Posterior vena cava (tissue), 2 donors: ENCODE measurements at regions not wholly inside any gene's neighbourhood (a gene's known extent, or its start where the extent isn't known, plus 50 kb on each side); places are given as distances from the start of the nearest gene placed in this dataset.

ENCODE experiments used
- DNase-seq: peaks from one replicate; pipeline ENCODE4 v3.0.0-alpha.2; 2020; ENCODE audit warnings: low spot score
- intact Hi-C, 2 donors: fragments of 100-400 bp; cut with DNase I; formaldehyde crosslinking; loops; one replicate each; pipeline versions ENCODE4 v1.14.1 to v1.14.2; 2022 to 2023
- donor health status: DM: yes; HTN: yes; CAD: no.
- donor health status: DM: yes; HTN: yes; CAD: no.

DNA sequence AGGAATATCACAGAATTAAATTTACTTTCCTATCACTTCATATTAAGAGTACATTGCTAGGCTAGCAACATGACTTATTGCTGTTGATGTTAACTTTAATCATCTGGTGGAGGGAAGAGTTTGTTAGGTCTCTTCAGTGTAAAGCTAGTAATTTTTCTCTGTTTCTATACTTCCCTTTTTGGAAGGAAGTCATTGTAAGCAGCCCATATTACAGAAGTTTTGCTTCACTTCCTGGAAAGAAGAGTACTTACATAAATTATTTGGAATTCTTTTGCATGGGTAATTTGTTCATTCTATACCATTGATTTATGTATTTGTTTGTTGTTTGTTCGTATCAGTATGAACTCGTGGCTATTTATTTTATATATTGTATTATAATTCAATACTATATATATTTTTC is 405.2 kb downstream of the RFPL4B start:
- no peak for DNase-seq
- intact Hi-C loops: no loop called here

DNA sequence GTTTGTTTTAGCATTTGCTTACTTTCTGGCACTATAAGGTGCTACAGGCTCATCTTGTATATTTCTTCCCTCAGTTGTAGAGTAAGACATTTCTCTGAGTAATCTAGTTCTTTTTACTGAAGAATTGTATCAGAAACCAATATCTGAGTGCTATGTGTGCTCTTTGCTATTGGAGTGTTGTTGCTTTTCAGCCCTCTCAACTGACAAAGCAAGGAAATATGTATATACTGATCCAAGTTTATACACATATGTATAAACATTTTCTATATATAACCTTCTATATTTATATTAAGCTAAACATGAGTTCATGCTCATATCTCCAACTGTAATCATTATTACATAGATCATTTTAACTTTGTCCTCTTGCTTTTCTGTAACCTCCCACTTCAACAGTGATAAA is 405.7 kb downstream of the RFPL4B start:
- DNase-seq: no peak
- intact Hi-C loops: no loop called here

DNA sequence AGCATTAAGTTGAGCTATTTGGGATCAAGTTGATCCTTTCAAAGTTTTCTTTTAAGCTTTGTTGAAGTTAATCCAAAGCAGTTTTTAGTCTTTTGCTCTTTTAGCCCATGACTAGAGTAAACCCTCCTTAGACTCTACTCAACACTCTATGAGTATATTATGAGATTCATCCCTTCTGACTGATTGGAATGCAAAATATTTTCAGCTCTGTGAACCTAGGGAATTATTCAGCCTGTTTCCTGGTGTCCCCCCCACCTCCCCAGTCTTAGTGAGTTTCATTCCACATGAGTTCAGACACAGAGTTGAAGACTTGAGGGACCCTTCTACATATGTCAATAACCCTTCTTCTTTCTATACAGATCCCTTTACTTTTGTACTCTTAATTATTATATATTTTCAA is 413.7 kb downstream of the RFPL4B start:
- intact Hi-C loops: no loop called here
- no peak for DNase-seq

DNA sequence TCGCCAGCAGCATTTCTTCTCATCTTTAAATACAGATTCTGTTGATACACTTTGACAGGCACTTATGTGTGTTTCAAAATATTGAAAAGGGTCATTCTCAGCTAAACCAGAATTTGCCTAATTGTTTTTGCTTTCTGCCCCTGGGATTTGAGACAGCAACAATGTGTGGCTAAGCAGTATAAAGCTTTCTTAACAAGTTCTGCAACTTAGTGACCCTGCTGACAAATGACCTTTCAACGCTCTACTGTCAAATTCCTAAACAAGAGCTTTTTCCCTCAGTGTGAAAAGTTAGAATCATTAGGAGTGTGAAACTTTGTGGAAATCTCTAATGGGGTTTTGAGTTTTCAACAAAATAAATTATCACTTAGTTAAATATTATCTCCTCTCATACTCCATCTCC is 414.6 kb downstream of the RFPL4B start:
- intact Hi-C loops: no loop called here
- DNase-seq: no peak

DNA sequence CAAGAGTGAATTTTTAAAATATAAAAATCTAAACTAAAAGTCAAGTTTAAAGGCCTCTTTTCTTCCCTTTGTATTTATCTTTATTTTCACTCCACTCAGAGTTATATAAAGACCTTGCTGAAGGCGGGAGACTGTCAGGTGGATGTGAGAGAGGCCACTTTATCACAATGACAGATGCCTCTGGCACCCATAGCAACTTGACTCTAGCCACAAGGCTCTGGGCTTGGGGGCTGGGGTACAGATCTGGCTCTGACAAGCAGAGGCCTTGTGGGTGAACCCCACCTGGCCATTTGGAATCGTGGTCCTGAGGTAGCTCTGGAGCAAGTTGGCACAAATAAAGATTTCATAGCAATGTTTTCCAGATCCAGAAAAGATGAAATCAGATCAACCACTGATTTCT is 417.2 kb downstream of the RFPL4B start:
- peak; percentile 40 for DNase-seq
- intact Hi-C loops: no loop called here

DNA sequence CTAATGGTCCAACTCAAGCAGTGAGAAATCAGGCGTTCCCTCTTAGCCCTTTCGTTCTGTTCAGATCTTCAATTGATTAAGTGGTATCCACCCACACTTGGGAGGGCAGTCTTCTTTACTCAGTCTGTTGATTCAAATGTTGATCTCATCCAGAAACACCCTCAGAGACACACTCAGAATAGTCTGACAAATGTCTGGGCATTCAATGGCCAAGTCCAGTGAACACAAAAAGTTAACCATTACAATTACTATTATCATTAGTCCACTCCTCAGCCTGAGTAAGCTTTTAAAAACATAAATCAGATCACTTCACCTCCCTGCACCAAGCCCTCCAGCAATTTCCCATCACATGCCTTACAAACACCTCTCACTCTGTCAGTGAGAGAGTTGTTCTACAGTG is 423.2 kb downstream of the RFPL4B start:
- intact Hi-C loops: no loop called here
- no peak for DNase-seq

DNA sequence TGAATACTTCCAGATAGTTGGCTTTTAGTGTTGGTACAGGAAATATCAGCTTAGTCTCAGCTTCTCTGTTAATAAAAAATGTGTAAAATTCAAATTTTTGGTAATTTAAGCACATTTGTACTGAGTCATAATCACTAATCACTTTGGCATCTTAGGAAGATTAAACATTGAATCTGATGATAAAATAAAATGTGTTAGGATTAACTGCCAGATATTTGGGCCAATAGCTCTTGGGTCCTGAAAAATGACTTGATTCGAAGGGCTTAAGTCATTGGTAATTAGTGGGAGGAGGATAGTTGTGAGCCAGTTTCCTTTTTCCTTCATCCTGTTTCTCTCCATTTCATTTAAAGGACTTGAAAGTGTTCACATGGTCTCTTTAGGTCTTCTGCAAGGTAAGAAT is 426.1 kb downstream of the RFPL4B start:
- intact Hi-C loops: no loop called here
- DNase-seq: no peak

DNA sequence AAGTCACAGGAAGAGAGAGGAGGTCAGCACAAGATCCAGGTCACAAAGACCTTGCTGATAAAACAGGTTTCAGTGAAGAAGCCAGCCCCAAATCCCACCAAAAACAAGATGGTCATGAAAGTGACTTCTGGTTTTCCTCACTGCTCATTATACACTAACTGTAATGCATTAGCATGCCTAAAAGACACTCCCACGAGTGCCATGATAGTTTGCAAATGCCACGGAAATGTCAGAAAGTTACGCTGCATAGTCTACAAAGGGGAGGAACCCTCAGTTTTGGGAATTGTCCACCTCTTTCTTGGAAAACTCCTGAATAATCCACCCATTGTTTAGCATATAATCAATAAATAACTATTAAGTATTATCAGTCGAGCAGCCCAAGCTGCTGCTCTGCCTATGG is 427.2 kb downstream of the RFPL4B start:
- no peak for DNase-seq
- intact Hi-C loops: no loop called here

DNA sequence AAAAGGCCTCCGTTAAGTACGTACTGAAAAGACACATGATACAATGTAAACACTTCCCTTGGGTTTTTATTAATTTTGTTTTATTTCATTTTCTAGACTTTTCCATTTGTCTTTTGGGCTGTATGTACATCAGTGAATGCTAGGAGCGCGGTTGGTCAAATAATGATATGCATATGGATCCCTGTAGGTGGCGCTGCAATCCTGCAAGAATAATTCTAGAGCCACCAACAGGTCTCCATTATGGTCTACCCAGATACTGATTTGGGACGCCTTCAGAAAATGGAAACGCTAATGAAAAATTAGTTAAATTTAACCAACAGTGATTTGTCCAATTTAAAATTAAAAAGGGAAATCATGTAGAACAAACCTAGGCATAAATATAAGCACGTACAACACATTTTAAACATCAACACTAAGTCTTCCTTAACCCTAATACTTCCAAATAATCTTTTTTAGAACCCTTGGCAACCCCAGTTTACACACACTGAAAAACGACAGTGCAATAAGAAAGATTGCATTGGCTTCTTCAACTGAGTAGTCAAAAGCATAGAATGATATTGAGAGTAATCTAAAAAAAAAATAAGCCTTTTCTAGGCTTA is 433.5 kb downstream of the RFPL4B start:
- peak; percentile 81 for DNase-seq
- intact Hi-C loops: no loop called here

DNA sequence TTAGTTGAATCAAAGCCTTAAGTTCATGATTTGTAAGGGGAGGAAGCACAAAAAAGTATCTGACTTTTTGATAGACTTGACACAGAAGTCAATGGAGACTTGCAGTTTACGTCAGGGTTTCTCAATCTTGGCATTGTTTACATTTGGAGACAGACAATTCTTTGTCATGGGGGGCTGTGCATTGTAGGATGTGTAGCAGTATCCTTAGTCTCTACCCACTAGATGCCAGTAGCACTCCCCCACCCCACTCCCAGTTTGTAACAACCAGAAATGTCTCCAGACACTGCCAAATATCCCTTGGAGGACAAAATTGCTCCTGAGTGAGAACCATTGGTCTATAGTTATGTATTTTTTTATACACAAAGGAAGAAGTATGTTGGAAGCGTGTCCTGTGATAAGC is 434.1 kb downstream of the RFPL4B start:
- intact Hi-C loops: no loop called here
- DNase-seq: no peak

DNA sequence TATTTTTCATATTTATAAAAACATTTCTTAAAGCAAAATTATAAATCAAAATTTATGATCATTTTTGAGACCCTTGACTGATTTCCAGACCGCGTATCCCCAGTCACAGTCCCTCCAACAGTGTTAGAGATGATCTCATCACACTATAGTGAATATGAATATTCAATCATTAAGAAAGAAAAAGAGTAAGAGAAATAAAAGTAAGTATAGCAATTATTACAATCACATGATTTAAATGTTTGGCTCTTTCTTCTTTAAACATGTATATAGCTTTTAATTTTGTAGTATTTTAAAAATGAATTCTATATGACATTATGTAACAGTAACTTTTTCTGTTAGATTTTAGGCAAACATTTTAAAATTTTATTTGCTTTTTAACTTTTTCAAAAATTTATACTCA is 438.3 kb downstream of the RFPL4B start:
- intact Hi-C loops: no loop called here
- no peak for DNase-seq

DNA sequence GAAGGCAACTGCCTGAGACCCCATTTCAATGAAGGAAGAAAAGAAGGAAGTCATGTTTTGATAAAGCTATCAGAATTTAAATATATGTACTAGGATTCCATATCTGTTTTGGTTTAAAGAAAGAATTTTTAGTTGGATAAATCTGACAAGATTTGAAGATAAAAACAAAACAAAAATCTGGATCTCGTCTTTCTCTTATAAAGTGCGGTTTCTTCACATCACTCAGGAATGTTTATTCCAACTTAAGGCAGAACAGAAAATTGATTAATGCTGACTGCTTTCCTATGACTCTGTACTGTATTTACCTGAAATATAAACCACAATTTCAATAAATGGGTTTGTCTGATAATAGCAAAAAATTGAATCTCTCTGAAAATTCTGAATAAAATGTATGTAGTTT is 439.7 kb downstream of the RFPL4B start:
- no peak for DNase-seq
- intact Hi-C loops: no loop called here

DNA sequence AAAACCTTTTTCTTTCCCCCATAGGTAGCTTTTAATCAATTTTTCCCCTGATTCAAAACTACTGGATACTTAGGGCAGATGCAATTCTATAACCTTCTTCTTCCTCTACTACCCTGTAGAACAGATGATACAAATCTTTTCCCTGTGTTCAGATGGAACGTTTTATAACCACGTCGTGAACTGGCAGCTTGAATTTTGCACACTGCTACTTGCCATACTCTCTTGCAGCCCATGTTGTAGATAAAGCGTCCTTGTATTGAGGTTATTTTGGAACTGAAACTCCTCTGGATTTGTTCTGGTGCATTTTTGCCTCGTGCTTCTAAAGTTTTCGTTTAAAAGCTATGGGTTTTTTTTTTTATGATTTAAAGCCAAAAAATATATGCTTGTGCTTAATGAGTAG is 440.2 kb downstream of the RFPL4B start:
- intact Hi-C loops: no loop called here
- no peak for DNase-seq

DNA sequence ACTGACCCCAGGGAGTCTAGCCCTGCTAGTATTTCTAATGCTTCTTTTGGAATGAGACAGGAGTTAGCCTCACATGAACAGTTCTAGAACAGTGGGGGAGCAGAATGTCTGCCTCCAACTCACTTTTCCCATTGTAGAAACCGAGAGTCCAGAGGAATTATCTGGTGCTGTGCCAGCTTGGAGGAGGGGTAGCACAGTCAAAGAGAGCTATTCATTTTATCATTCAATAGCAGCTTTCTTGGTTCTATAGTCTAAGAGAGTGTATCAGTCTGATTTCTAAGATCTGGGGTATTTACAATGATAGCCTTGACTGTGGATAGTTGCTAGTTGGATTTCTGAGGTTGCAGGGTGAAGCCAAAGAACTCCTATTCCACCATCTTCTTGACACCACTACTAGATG is 448.2 kb downstream of the RFPL4B start:
- intact Hi-C loops: no loop called here
- no peak for DNase-seq

DNA sequence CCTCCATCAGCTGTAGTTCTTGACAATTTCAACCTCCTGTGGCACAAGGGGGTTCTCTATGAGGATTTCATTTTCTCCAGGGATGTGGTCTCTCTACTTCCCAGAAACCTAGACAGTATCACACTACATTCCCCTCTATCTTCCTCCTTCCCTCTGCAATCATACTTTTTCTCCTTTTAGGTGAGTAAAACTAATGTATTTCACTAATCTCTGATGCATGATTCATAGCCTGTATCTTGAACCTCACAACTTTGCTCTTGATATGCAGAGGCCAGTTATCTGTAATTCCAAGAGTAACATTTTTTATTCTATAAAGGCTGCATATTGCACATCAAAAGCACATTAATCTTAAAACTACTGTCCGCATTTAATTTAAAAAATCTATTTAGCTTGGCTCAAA is 449.6 kb downstream of the RFPL4B start:
- DNase-seq: no peak
- intact Hi-C loops: no loop called here

DNA sequence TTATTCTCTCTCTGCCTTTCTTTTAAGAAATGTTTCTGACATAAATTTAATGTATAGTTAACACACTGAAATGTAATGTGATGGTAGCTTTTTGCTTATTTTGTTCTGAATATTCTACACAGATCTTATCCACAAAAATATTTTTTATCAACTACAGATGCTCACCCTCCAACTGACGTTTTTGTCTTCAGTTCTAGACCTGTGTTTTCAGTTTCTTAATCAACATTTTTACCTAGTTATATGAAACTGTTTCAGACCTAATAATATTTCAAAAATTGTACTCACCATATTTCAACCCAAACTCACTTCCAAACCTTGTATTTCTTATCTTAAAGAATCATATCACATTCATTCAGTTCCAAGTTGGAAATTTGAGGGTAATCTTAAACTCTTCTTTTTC is 452.8 kb downstream of the RFPL4B start:
- DNase-seq: no peak
- intact Hi-C loops: no loop called here

DNA sequence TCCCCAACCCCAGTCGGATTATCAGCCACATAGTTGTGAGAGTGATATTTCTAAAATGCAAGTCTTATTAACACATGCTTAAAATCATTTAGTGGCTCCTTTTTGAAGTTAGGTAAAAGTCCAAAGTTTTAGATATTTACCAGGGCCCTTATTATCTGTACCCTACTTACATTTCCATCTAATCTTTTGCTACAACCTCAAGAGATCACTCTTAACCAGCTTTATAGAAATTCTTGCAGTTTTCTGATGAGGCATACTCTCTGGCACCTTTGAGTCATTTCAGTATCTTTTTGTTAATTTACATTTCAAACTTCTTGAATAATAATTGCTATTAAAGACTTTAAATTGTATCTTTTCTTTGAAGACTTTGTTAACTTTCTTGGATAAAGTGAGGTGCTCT is 453.3 kb downstream of the RFPL4B start:
- intact Hi-C loops: no loop called here
- no peak for DNase-seq

DNA sequence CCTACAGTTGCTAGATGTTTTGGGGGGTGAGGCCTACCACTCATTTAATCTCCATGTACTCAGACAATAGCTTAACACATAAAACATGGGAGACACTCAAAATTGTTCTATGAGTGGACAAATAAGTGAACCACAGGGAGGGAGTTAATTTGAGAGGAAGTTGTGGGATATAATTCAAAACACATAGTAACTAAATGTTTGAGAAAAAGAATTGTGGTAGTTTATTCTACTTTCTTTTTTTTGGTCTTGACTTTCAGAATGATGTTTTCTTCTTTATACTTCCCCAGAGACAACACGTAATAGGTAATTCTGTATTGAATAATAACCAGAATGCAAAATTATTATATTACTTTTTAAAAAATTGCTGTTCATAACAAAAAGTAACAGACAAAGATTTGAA is 453.8 kb downstream of the RFPL4B start:
- DNase-seq: no peak
- intact Hi-C loops: no loop called here

DNA sequence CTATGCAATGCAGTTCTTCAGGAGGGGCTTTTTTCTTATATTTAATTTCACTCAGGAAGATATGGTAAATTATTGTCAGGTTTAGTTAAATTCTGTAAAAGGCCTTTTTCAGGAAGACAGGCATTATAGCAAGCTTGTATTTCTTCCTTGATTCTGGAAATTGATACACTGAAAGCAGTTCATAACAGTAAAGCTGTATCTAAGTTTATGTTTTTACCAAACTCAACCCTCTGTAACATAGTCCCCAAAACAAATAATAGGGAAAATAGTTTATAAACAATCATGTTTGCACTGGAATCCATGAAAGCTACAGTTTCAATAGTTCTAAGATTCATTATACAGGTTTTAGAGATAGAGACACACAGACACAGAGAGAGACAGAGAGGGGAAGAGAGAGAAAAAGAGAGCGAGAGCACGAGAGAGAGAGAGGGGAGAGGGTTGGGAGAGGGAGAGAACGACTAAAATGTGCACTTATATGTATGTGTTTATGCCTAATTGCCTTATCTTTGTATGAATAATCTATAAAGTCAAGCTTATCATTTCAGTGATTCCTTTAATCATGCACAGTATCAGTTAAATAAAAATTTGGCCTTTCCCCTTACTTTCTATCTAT is 454.4 kb downstream of the RFPL4B start:
- no peak for DNase-seq
- intact Hi-C loops: no loop called here

DNA sequence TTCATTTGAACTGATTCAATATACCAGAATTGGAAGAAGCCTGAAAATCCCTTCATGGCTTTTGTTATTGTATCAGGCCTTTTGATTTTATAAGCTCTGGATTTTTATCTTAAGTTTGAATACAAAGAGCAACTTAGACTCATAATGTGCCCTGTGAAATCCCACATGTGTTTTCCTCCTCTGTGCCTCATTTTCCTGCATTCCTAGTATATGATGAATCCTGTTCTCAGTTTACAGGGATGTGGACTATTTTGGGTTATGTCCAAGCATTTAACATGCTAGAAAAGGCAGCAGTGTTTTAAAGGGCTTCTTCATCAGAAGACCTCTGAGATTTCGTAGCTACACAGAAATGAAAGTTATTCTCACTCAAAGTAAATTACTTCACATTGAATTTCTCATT is 455.0 kb downstream of the RFPL4B start:
- DNase-seq: no peak
- intact Hi-C loops: no loop called here

DNA sequence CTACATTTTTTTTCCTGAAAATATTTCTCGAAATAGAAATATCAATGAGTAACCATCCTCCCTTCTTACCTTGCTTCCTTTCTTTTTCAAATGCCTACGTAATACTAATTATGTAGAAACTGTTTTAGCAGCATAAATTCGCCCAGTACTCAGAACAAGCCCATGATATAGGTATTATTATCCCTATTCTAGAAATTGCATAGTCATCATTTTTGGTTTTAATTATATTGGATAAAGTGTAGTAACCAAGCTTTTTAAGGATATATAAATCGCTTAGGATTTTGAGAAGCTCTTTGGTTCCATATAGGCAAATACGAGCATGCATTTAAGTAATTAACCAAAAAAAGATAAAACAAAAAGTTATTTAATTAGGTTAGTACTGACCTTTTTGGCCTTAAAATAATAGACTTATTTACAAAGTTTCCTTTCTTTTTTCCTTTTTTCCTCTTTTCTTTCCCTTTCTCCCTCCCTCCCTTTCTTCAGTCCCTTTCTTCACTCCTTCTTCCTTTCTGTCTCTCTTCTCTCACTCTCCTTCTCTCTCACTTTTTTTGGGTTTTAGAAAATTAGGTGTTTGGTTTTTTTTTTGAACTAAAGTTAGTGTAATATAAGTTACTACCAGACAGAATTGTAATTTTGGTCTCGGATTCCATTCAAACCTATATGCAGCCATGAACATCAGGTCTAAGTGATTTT is 457.7 kb downstream of the RFPL4B start:
- intact Hi-C loops: no loop called here
- DNase-seq: no peak
